GM12892 (cell line): ENCODE measurements at regions not wholly inside any gene's neighbourhood (a gene's known extent, or its start where the extent isn't known, plus 50 kb on each side); places are given as distances from the start of the nearest gene placed in this dataset.

Experiments
- DNase-seq: peaks from one replicate; pipeline ENCODE4 v3.0.0; 2011; ENCODE audit not compliant: insufficient read length
- FAIRE-seq: peaks from 2 replicates; lab custom pipeline; 2011; peaks lifted over from hg19 to GRCh38; lab: Jason Lieb, UNC
- POLR2A ChIP-seq: IDR thresholded peaks from 2 replicates; pipeline ENCODE4 v1.6.1; 2011; ENCODE audit warnings: low read depth, low read length, control low read depth
- POLR2AphosphoS5 ChIP-seq: IDR thresholded peaks from 2 replicates; pipeline ENCODE4 v1.6.1; 2011; ENCODE audit warnings: low read depth, low read length, control low read depth
- TAF1 ChIP-seq: IDR thresholded peaks from 2 replicates; pipeline ENCODE4 v1.6.1; 2011; ENCODE audit warnings: low read depth, mild to moderate bottlenecking, control low read depth, low read length, borderline replicate concordance

DNA sequence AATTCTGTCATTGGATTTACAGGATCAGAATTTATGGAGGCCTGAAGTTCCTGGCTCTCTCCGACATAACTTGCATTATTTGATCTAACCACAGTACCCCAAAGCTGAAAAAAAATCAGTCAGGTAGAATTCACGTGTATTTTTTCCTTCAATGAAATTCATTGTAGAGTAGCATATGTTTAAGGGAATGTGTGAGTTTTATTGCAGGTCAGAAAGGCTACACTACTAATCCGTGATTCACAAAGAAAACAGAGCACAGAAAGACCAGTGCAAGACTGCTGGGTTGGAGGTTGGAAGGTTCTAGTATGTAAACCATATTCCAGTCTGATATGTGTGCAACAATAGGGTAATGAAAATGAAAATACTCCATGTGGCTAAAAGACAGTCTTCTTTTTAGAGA, 247.0 kb upstream of the FERD3L start:
- FAIRE-seq = no peak
- DNase-seq = no peak
- TF ChIP-seq TAF1 = no peak
- no peak for TF ChIP-seq POLR2AphosphoS5
- TF ChIP-seq POLR2A = no peak

DNA sequence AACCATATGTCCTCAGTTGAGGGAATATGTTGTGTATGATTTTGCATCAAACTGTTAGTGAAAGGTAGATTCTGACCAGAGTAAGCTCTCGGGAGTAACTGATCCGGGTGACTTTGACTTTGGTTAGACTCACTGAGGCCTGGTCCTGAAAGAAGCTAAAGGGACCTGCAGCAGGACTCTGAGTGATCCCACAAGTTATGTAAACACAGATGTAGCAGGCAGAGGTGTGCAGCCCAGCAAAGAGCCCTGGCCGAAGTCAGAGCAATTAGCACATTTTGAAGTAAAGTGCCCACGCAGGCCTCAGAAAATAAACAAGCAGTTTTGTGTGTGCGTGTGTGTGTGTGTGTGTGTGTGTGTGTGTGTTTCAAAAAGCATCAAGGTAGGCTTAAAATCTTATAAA, 245.6 kb upstream of the FERD3L start:
- DNase-seq (no peak), FAIRE-seq (no peak)
- TF ChIP-seq TAF1 (no peak), POLR2AphosphoS5 (no peak), POLR2A (no peak)

DNA sequence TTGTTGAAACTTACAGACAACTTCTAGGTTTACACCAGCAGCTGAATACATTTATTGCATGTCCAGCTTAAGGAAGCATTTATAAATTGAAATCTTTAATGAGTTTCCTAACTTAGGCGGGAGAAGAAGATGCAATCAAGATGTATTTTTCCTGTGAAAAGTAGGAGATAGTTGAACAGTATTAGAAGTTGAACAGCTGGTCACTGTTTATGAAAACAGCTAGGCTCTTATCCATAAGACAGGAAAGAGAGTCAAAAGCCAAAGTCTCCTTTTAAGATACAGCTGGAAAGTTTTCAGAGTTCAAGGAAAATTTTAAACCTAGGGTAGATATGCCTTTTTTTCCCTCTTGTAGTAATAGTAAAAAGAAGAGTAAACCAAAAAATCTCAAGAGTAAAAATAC, 236.1 kb upstream of the FERD3L start:
- TF ChIP-seq POLR2AphosphoS5 (no peak), POLR2A (no peak), TAF1 (no peak)
- no peak for FAIRE-seq
- DNase-seq = no peak

DNA sequence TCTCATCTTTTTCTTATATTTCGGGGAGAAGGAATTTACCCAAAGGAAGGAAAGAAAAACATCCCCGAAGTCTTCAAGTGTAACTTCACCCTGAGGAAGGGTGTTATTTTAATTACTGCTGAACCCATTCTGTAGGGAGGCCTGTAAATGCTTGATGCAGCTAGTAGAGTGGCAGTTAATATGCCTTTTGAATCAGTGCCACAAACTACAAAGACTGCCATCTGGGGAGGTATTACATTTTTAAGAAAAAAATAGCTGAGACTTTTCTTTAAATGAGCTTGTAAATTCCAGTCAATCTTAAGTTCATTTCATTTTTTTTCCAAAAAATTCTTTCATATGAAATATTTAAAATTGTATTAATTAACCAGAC, 233.1 kb upstream of the FERD3L start:
- DNase-seq (no peak), FAIRE-seq (no peak)
- TF ChIP-seq TAF1 (no peak), POLR2AphosphoS5 (no peak), POLR2A (no peak)

DNA sequence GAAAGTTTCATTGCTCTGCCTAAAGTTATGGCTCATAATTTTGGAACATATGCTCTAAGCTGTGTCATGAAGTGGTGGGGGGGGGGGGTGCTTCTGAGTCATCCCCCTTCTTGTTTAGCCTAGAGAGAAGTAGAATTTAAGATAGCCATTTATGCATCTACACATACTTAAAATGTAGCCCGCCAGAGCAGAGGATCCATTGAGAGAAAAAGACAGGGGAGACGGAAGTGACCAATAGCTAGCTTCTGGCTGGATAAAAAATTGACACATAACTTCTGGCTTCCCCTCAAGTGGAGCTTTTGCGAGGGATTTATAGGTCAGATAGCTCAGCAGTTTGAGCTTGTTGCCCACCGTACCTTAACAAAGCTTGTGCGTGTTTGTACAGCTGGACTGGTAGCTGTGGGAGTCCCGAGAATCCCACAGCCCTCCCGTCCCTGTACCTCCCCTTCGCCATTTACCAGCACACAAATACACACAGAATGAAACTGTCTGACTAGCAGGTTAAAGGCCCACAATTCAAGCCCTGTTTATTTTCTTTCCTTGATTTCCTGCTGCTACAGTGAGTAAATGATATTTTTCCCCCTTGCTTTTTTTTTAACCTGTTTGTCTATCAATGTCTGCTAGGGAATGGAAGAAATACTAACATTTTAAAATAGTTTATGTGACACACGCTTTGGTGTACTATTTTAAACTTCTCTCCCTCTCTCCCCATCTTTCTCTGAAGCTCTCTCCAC, 232.6 kb upstream of the FERD3L start:
- DNase-seq = no peak
- FAIRE-seq = no peak
- no peak for TF ChIP-seq POLR2A
- TF ChIP-seq POLR2AphosphoS5 = no peak
- TF ChIP-seq TAF1 = no peak

DNA sequence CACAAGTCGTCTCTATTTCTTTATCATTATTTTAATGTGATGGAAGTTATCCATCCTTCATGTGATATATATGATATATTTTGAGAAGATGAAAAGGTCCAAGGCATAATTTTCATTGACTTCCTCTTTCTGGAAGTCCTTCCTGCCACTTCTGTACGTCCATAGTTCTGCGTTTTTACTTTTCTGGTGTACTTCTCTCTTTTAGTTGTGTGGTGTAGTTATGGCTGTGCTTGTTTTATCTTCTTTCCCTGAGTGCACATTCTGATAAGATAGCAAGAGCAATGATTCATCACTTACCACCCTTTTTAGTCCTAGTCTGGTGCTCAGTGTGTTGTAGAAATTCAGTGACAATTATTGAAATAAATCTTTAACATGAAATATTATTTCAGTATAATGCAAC, 231.3 kb upstream of the FERD3L start:
- DNase-seq (no peak), FAIRE-seq (no peak)
- no peak for TF ChIP-seq TAF1
- TF ChIP-seq POLR2A = no peak
- TF ChIP-seq POLR2AphosphoS5 = no peak

DNA sequence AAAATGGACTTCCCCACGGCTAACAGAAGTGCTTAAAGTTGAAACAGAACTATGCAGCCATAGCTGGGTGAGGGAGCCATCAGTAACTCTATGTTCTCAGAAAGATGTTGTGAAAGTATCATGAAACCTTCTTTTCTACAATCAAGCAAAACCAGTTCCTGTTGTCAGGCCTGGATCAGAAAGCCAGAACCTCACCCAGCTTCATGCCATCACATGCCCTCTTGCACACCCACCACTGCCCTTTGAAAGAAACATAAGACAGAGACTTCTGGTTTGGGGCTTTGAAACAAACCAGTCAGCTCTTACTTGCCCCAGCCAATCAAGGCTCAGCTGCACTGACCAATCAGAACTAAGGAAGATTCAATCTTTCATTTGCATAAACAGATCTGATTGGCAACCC, 230.8 kb upstream of the FERD3L start:
- FAIRE-seq (no peak), DNase-seq (no peak)
- TF ChIP-seq POLR2AphosphoS5 (no peak), TAF1 (no peak), POLR2A (no peak)

DNA sequence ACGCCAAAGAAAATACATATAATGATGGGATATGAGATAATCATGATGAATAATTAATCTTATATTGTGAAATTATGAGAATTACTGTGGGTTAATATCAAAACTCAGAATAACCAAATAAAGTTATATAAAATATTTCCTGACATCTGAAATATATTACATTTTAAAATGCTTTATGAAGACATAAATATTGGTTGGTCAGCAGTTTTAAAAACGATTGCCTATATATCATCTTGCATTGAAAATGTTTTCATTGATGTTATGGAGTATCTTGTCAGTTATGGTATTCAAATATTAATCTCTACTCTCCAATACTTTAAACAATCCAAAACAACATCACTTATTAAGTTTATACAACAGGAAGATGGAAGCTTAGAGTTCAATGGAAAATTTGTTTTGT, 228.1 kb upstream of the FERD3L start:
- TF ChIP-seq POLR2A (no peak), TAF1 (no peak), POLR2AphosphoS5 (no peak)
- no peak for FAIRE-seq
- DNase-seq = no peak

DNA sequence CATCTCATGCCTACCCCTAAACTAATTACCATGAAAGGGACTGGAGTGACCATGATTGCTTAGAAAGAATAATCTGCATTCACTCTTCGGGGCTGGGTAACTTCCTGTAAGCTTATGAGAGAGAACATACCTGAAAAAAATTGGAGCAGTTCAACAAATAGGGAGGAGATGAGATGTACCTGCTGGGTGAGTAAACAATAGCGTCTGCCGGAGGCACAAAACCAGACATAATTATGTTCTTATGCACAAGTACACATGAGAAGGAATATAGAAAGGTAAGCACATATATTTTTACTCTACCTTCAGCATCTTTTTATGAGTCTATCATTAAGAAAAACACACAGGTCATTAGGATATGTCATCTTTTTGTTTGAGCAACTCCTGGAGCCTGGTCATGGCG, 224.6 kb upstream of the FERD3L start:
- FAIRE-seq (no peak), DNase-seq (no peak)
- TF ChIP-seq POLR2AphosphoS5 = no peak
- no peak for TF ChIP-seq TAF1
- TF ChIP-seq POLR2A = no peak

DNA sequence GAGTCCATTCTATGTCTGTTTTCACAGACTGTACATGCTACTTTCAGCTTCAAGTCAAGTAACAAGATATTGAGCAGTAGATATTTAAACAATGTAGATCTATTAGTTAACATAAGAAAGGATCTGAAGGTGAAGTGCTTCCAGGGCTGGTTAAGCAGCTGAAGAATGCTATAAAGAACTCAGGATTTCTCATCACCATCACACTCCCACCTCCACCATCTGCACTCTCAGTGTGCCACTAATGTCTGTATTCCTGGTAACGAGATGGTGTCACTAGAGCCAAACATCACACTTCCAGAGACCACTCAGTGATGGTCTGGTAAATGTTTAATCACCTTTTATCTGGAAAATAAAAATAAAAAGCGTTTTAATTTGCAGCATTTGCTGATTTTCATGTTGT, 224.0 kb upstream of the FERD3L start:
- no peak for FAIRE-seq
- DNase-seq = no peak
- no peak for TF ChIP-seq TAF1
- no peak for TF ChIP-seq POLR2A
- no peak for TF ChIP-seq POLR2AphosphoS5

DNA sequence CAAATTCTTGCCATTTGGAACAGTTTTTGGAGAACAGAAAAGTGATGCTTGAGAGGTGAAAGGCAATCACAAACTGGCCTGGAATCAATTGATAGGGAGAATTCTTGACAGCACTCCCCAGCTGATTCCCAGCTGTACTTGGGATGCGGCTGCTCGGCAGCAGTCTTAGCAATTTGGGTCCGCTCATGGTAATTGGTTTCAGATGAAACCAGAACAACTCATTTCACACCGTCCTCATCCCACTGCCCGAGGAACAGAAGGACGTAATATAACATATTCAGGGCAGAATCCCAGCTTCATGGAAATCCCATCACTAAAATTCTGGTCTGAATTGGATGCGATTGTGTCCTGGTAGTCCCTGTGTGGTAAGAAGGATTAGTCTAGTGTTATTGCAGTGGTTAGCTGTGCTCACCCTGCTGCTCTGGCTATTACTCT, 223.3 kb upstream of the FERD3L start:
- FAIRE-seq (no peak), DNase-seq (no peak)
- no peak for TF ChIP-seq POLR2A
- TF ChIP-seq TAF1 = no peak
- TF ChIP-seq POLR2AphosphoS5 = no peak

DNA sequence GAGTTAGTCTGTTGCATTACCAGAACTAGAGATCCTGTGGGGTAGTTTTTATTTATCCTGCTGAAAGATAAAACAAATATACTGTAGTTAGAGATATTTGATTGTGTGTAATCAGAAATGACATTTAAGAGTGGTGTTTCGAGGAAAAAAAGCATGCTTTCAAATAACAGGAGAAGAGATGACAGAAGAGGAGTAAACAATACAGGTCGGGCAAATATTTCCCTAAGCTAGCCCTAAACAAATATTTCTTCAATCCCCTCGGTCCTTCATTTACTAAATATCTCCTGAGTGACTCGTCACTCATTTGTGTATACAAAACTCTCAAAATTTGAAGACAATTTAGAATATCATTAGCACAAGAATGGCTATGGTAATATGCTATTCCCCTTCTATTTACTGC, 219.7 kb upstream of the FERD3L start:
- FAIRE-seq (no peak), DNase-seq (no peak)
- TF ChIP-seq POLR2A (no peak), POLR2AphosphoS5 (no peak), TAF1 (no peak)

DNA sequence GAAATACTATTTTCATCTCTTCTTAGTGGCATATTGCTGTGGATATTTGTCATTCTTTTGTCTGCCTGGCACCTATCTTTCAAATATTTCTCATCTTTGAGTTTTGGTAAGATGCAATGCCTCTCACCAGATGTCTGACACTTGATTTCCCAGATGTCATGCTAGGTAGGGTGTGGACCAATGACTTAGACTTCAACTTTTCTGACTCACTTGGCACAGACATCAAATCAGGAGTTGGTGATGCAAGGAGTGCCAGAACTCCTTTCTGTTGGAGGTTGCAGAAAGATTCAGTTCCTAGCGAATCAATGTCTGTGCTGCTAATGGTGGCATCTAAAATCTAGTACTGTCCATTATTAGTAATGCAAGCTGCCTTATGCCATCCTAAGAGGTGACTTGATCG, 216.9 kb upstream of the FERD3L start:
- DNase-seq (no peak), FAIRE-seq (no peak)

More for the DNA sequence above, 216.9 kb upstream of the FERD3L start:
- TF ChIP-seq POLR2A = no peak
- TF ChIP-seq TAF1 = no peak
- TF ChIP-seq POLR2AphosphoS5 = no peak
